GM23248 (cell line): ENCODE measurements at regions not wholly inside any gene's neighbourhood (a gene's known extent, or its start where the extent isn't known, plus 50 kb on each side); places are given as distances from the start of the nearest gene placed in this dataset.

Experiments
- EZH2 ChIP-seq: fragments of 200-600 bp; sonication (generic); IDR thresholded peaks from 2 replicates; pipeline ENCODE4 v1.6.1; 2018; ENCODE audit warnings: antibody characterized with exemption, mild to moderate bottlenecking; ENCODE audit not compliant: insufficient read depth, poor library complexity, severe bottlenecking
- EZH2phosphoT487 ChIP-seq: fragments of 200-600 bp; sonication (generic); IDR thresholded peaks from 2 replicates; pipeline ENCODE4 v1.6.1; 2018; ENCODE audit warnings: antibody characterized with exemption, moderate library complexity, mild to moderate bottlenecking, low read depth; ENCODE audit not compliant: insufficient read depth

DNA sequence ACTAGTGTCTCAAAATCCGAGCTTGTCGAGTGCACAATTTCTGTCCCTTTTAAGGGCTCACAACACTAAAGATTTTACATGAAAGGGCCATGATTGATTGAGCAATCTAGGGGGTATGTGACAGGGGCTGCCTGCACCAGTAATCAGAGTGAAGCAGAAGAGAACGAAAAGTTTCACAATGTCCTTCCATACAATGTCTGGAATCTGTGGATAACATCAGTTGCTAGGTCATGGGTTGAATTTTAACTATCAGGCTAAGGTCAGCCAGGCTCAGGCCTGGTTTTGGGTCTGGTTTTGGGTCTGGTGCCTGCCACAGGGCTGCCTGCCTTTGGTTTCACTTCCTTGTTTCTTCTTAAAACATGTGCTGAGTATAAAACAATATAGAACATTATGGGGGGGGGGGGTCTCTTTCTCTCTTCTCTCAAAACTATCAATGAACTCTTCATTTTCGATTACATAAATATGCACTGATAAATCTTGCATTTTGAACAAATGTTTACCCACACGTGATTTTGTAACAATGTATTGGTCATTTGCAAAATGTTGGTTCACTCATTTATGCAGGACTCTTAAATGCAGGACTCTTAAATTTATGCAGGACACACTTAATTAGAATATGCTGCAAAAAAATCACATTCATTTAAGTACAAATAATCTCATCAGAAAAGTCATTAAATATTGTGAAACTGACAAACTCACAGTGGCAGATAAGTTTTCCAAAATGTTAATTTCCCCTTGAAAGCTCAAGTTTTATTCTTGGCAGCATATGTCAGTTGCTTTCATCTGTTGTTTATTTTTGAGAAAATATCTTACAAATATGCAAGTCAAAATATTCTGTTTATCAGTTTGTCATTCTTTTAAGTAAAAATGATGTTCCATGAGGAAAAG lies 290.5 kb upstream of the KYNU start:
- TF ChIP-seq EZH2phosphoT487 (no peak), EZH2 (no peak)
